ENCODE measurements at regions not wholly inside any gene's neighbourhood (a gene's known extent, or its start where the extent isn't known, plus 50 kb on each side); places are given as distances from the start of the nearest gene placed in this dataset.

DNA sequence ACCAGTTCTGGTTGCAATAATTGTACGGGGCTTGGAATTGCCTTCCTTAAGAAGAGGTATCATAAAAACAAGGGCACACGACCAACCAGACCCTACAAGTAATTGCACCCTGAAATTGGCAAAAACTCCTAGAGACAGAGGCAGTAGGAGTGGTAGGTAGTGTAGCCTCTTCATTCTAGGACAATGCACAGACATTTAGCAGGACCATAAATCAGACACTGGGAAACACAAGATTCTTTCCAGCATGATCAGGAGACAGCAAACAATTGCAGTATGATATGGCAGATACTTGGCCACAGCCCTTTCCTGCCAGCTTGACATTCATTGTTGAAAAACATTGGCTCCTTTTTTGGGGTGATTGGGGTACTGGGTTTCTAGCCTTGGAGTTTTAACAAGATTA lies 186.6 kb upstream of the PIK3C3 start:
- TF ChIP-seq, protein P1, sequence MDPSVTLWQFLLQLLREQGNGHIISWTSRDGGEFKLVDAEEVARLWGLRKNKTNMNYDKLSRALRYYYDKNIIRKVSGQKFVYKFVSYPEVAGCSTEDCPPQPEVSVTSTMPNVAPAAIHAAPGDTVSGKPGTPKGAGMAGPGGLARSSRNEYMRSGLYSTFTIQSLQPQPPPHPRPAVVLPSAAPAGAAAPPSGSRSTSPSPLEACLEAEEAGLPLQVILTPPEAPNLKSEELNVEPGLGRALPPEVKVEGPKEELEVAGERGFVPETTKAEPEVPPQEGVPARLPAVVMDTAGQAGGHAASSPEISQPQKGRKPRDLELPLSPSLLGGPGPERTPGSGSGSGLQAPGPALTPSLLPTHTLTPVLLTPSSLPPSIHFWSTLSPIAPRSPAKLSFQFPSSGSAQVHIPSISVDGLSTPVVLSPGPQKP (IDR thresholded peaks at IDR 0.05; ENCODE audit: low read depth, low read length): no peak
- TF ChIP-seq, protein P2, sequence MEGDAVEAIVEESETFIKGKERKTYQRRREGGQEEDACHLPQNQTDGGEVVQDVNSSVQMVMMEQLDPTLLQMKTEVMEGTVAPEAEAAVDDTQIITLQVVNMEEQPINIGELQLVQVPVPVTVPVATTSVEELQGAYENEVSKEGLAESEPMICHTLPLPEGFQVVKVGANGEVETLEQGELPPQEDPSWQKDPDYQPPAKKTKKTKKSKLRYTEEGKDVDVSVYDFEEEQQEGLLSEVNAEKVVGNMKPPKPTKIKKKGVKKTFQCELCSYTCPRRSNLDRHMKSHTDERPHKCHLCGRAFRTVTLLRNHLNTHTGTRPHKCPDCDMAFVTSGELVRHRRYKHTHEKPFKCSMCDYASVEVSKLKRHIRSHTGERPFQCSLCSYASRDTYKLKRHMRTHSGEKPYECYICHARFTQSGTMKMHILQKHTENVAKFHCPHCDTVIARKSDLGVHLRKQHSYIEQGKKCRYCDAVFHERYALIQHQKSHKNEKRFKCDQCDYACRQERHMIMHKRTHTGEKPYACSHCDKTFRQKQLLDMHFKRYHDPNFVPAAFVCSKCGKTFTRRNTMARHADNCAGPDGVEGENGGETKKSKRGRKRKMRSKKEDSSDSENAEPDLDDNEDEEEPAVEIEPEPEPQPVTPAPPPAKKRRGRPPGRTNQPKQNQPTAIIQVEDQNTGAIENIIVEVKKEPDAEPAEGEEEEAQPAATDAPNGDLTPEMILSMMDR (IDR thresholded peaks at IDR 0.05 in 2 of 3, conservative IDR thresholded peaks at IDR 0.05 in 1 of 3; ENCODE audit: control insufficient read depth in 2 of 3, extremely low read depth in 1 of 3, insufficient read depth in 1 of 3, low read depth in 3 of 3, low read length in 3 of 3): no peak
- no peak for TF ChIP-seq TAF1 (IDR thresholded peaks at IDR 0.05; ENCODE audit: borderline replicate concordance, low read depth, low read length)
- no peak for TF ChIP-seq POLR2AphosphoS2 (IDR thresholded peaks at IDR 0.05; ENCODE audit: low read depth, low read length)
- TF ChIP-seq FOXM1 (IDR thresholded peaks at IDR 0.05; ENCODE audit: low read depth, low read length): no peak
- no peak for TF ChIP-seq NFIC (IDR thresholded peaks at IDR 0.05; ENCODE audit: low read depth, low read length)
- no peak for TF ChIP-seq POLR2AphosphoS5 (IDR thresholded peaks at IDR 0.05; ENCODE audit: low read length)
- no peak for TF ChIP-seq MYC (IDR thresholded peaks at IDR 0.05; ENCODE audit: insufficient read depth, insufficient read length, insufficient replicate concordance, low read length, severe bottlenecking)

Data from GM12878 (cell line).